ENCODE measurements at regions not wholly inside any gene's neighbourhood (a gene's known extent, or its start where the extent isn't known, plus 50 kb on each side); places are given as distances from the start of the nearest gene placed in this dataset.

- Histone ChIP-seq H3K27ac (ENCODE audit: low read depth, low read length) (no peak overlapping the region), H2AFZ (ENCODE audit: low read depth, low read length, severe bottlenecking) (no peak overlapping the region), H3K4me3 (ENCODE audit: insufficient read depth, low read length, poor library complexity, severe bottlenecking) (no peak overlapping the region), H4K20me1 (ENCODE audit: low read depth, low read length) (no peaks in the 10 kb centered on the region), H3K79me2 (ENCODE audit: insufficient read depth, low read length) (no peaks in the 10 kb centered on the region), H3K9me3 (ENCODE audit: insufficient read depth, low read length) (no peaks in the 10 kb centered on the region), H3K9me2 (replicated peaks; ENCODE audit: insufficient read depth, low read length) (no peaks in the 10 kb centered on the region), H3K4me2 (ENCODE audit: low read depth, low read length, poor library complexity, severe bottlenecking) (no peak overlapping the region), H3F3A (ENCODE audit: insufficient read depth) (no peaks in the 10 kb centered on the region), H3K27me3 (ENCODE audit: low read length) (no peaks in the 10 kb centered on the region), H3K36me3 (ENCODE audit: low read length) (no peaks in the 10 kb centered on the region), H3K9ac (ENCODE audit: low read length) (no peak overlapping the region)
- no peak for TF ChIP-seq EZH2phosphoT487 (conservative IDR thresholded peaks at IDR 0.05; ENCODE audit: low read length)
- no peak for TF ChIP-seq CTCF (IDR thresholded peaks at IDR 0.05; ENCODE audit: insufficient read depth, low read length, poor library complexity, severe bottlenecking)
Observed at GRCh38 chr2:212905640-212906201, 245.7 kb downstream of the IKZF2 start.

- H3K36me3 ChIP-seq (ENCODE audit: low read length), result no peaks in the 10 kb centered on the region
- no peak overlapping the region for H3K4me3 ChIP-seq (ENCODE audit: insufficient read depth, low read length, poor library complexity, severe bottlenecking)
- no peak overlapping the region for H3K27ac ChIP-seq (ENCODE audit: low read depth, low read length)
- TF ChIP-seq EZH2phosphoT487 (conservative IDR thresholded peaks at IDR 0.05; ENCODE audit: low read length) (no peak), CTCF (IDR thresholded peaks at IDR 0.05; ENCODE audit: insufficient read depth, low read length, poor library complexity, severe bottlenecking) (no peak)
- no peak overlapping the region for H2AFZ ChIP-seq (ENCODE audit: low read depth, low read length, severe bottlenecking)
- H3K79me2 ChIP-seq (ENCODE audit: insufficient read depth, low read length), result no peaks in the 10 kb centered on the region
- H3K9ac ChIP-seq (ENCODE audit: low read length), result no peak overlapping the region
- H4K20me1 ChIP-seq (ENCODE audit: low read depth, low read length), result no peaks in the 10 kb centered on the region
- no peak overlapping the region for H3K4me2 ChIP-seq (ENCODE audit: low read depth, low read length, poor library complexity, severe bottlenecking)
- no peaks in the 10 kb centered on the region for H3K27me3 ChIP-seq (ENCODE audit: low read length)
- no peaks in the 10 kb centered on the region for H3K9me3 ChIP-seq (ENCODE audit: insufficient read depth, low read length)
- H3K9me2 ChIP-seq (replicated peaks; ENCODE audit: insufficient read depth, low read length), result no peaks in the 10 kb centered on the region
- no peaks in the 10 kb centered on the region for H3F3A ChIP-seq (ENCODE audit: insufficient read depth)
Observed at GRCh38 chr2:212904646-212905045, 246.8 kb downstream of the IKZF2 start.

GRCh38 chr2:212903413-212903812, 248.0 kb downstream of the IKZF2 start:
- no peaks in the 10 kb centered on the region for H3K27me3 ChIP-seq (ENCODE audit: low read length)
- no peaks in the 10 kb centered on the region for H3F3A ChIP-seq (ENCODE audit: insufficient read depth)
- no peaks in the 10 kb centered on the region for H4K20me1 ChIP-seq (ENCODE audit: low read depth, low read length)
- H3K4me2 ChIP-seq (ENCODE audit: low read depth, low read length, poor library complexity, severe bottlenecking), result no peak overlapping the region
- no peaks in the 10 kb centered on the region for H3K9me2 ChIP-seq (replicated peaks; ENCODE audit: insufficient read depth, low read length)
- no peak overlapping the region for H2AFZ ChIP-seq (ENCODE audit: low read depth, low read length, severe bottlenecking)
- no peak overlapping the region for H3K27ac ChIP-seq (ENCODE audit: low read depth, low read length)
- H3K4me3 ChIP-seq (ENCODE audit: insufficient read depth, low read length, poor library complexity, severe bottlenecking), result no peak overlapping the region
- H3K9me3 ChIP-seq (ENCODE audit: insufficient read depth, low read length), result no peaks in the 10 kb centered on the region
- no peak overlapping the region for H3K9ac ChIP-seq (ENCODE audit: low read length)
- H3K36me3 ChIP-seq (ENCODE audit: low read length), result no peaks in the 10 kb centered on the region
- H3K79me2 ChIP-seq (ENCODE audit: insufficient read depth, low read length), result no peaks in the 10 kb centered on the region
- no peak for TF ChIP-seq EZH2phosphoT487 (conservative IDR thresholded peaks at IDR 0.05; ENCODE audit: low read length)
- no peak for TF ChIP-seq CTCF (IDR thresholded peaks at IDR 0.05; ENCODE audit: insufficient read depth, low read length, poor library complexity, severe bottlenecking)
